NCI-H2227 (cell line): ENCODE measurements at regions not wholly inside any gene's neighbourhood (a gene's known extent, or its start where the extent isn't known, plus 50 kb on each side); places are given as distances from the start of the nearest gene placed in this dataset.
A peak's percentile ranks its signal among the peaks of the same experiment; 100 is the strongest.

ENCODE experiments used
- DNase-seq: peaks from one replicate; lab custom pipeline; 2025; ENCODE audit not compliant: unreplicated experiment; lab: John Stamatoyannopoulos, UW

DNA sequence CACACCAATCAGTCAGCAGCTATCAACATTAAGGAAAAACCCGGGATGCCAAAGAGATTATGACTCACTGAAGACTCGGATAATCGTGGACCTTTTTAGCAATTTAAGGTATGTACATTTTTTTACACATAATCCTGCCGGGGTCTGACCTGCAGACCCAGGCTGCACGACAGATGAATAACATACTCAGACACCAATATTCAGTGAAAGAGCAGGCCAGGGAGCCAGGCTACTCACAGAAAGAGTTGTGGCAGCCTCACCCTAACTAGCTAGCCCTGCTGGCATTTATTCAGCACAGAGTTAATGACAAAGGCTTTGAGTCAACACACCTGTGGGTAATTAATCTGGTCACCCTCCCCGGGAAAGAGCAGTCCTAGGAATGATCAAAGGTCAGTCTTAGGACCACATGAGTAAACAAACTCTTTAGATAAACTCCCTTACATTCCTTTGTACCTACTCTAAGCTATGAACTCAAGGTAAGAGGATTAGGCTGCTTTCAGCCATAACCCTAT lies 727.5 kb downstream of the TBL1XR1 start:
- DNase-seq, result no peak

DNA sequence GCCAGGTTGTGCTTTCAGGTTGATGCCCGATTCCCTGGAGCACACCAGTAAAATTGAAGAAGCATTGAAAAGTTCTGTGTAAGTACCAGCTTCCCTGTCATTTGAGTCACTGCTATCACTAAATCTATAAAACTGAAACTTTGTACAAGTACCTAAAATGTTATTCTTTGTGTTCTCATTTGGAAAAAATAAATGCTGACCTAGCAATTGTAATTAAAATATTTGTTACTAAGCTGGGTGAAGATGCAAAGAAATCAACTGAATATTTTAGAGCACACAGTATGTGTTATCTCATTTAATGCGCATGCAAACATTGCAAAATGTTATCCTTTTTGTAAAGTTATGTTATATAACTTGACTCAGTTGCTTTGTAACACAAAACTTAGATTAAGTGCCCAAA lies 733.7 kb downstream of the TBL1XR1 start:
- no peak for DNase-seq

GRCh38 chr3:176447369-176447768 lies 749.9 kb downstream of the TBL1XR1 start:
- DNase-seq, result no peak

DNA sequence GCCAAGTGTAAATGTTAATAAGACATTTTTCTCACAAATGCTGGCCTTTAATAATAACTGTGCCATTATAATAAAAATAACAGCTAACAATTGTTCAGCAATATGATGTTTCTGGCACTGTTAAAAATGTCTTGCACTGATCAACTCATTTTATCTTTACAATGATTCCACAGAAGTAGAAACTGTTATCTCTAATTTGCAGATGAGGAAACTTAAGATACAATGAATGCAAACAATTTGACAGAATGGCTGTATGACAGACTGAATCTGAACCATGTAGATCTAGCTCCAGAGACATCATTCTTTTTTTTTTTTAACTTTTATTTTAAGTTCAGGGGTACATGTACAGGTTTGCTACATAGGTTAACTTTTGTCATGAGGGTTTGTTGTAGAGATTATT lies 755.0 kb downstream of the TBL1XR1 start:
- no peak for DNase-seq

DNA sequence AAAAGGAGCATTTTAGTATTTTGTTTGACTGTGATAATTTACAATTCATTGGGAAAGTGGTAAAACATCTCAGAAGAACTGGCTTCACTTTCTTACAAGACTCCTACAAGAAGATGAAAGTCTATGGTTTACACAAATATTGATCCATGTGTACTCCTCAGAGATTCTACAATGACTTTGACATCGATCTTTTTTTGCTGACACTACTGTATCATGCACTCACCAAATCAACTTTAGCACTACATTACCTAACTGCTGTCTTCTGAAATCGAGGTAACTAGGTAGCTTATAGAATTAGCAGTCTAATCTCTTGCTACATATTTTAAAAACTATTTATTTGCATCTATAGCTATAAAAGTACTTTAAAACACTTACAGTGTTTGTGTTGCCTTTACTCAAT lies 757.6 kb downstream of the TBL1XR1 start:
- no peak for DNase-seq

- DNase-seq, result no peak
Measured at GRCh38 chr3:176431991-176432390, 765.3 kb downstream of the TBL1XR1 start.

GRCh38 chr3:176431038-176431418 lies 766.3 kb downstream of the TBL1XR1 start:
- no peak for DNase-seq

- DNase-seq, result peak; percentile 45
Measured at GRCh38 chr3:176430244-176431037, 766.8 kb downstream of the TBL1XR1 start.

DNA sequence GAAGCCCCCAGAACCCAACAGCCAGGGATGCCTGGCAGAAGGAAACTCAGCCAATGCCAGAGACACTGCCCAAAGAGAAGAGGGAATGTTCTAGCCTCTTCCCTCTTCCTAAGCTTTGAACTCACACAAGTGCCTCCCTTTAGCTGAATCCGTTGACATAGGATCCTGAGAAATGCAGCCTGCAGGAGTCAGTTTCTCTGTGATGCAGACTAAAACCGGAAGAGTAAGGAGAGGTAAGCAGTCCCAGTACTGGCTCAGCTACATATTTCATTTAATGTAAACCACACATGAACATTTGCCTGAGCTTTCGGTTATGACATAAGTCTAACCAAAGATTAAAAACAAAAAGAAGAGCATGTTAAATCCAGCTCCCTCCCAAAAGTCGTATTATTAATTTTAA lies 768.7 kb downstream of the TBL1XR1 start:
- no peak for DNase-seq

DNA sequence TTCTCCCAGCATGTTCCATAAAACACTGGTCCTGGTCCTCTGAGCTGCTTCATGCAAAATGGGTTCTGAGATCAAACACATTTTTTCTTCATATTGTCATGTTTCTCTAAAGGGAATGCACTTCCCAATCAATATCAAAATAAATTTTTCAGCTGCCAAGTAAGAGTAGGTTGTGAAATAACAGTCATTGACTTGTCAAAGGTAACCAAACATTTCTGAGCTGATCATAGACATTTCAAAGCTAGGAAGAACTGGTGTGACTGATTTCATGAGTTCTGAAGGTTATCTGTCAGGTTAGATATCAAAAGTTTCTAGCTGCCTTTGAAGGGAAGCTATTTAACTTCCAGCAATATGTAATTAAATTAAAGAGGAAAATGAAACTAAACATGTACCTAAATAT lies 770.9 kb downstream of the TBL1XR1 start:
- DNase-seq, result no peak

DNA sequence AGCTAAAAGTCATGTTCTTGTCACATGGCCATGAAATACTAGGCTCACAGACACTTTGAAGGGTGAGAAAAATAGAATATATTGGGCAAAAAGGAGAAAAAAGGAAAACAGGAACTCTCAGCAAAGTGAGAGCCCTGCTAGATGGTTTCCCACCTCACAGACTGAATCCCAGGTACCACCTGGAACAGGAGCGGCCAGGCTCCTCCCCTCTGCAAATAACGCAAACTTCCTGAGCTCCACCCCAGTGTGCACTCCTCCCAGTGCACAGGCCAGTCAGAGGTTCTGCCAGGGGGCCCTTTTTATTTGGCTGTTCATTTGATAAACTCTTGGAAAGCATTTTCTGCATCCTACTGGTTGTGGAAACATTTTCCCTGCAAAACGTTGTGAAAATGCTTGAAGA lies 780.4 kb downstream of the TBL1XR1 start:
- DNase-seq, result no peak

- no peak for DNase-seq
Measured at GRCh38 chr3:176415661-176416295, 781.5 kb downstream of the TBL1XR1 start.

DNA sequence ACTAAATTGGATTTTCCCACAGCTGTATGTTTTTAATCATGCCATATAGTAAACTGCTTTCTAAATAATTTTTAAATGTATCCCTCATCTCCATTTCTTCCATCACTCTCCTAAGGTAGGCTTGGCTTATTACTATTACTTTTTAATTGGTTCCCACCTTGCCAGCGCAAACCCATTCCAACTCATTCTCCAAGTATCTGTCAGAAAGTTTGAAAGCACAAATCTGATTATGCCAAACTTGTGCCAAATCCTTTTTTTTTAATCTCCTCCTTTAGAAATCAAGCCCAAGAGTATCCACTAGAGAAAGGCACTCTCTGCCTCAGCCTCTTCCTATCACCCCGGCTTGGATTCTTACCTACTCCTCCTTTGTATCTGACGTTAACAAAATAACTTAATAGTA lies 784.5 kb downstream of the TBL1XR1 start:
- DNase-seq, result no peak

- DNase-seq, result no peak
Measured at GRCh38 chr3:176403531-176403930, 793.8 kb downstream of the TBL1XR1 start.

DNA sequence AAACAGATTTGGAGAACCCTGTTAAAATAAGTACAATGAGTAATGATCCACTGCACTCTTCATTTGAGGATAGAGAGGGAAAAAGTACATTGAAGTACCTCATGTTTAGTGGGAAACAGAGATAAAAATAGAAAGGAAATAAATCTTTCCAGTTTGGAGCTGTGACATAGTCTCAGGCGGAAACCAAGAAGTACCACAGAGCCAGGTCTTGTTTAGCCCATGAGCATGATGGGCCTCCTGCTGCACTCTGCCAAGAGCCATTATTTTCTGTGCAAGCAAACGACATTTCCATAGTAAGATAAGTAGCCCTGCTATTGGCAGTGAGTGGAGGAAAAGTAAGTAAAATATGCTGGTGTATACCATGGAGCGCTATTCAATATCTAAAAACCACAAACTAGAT lies 796.1 kb downstream of the TBL1XR1 start:
- no peak for DNase-seq

DNA sequence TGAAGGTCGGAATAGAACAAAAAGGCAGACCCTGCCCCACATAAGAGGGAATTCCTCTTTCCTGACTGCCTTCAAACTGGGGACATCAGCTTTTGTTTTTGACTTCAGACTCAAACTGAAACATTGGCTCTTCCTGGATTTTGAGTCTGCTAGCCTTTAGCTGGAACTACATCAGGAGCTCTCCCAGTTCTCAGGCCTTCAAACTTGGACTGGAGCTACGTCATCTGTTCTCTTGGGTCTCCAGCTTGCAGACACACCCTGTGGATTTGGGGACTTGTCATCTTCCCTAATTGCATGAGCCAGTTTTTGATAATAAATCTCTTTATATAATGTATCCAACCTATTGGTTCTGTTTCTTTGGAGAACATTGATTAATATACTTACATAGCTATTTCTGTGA lies 798.1 kb downstream of the TBL1XR1 start:
- no peak for DNase-seq

DNA sequence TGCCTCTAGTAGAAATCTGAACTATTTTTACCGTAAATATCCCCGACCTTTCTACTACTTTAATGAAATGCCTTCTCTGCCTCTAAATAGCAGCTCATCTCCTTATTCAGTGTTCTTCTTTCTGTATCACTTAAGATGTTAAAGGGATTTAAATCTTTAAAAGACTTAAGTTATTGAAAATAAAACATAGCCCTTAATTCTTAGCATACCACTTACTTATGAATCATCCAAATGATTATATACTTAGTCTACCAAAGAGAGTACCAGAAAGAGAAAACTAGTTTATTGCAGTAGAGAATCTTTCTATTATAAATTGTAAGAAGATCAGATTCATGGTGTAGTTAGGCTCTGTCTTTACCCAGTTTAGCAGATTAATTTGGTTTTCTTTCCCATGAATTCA lies 802.0 kb downstream of the TBL1XR1 start:
- DNase-seq, result no peak

GRCh38 chr3:176378789-176379188 lies 818.5 kb downstream of the TBL1XR1 start:
- DNase-seq, result no peak

- DNase-seq, result no peak
Measured at GRCh38 chr3:176376531-176376930, 820.8 kb downstream of the TBL1XR1 start.

GRCh38 chr3:176375519-176375918 lies 821.8 kb downstream of the TBL1XR1 start:
- DNase-seq, result no peak

DNA sequence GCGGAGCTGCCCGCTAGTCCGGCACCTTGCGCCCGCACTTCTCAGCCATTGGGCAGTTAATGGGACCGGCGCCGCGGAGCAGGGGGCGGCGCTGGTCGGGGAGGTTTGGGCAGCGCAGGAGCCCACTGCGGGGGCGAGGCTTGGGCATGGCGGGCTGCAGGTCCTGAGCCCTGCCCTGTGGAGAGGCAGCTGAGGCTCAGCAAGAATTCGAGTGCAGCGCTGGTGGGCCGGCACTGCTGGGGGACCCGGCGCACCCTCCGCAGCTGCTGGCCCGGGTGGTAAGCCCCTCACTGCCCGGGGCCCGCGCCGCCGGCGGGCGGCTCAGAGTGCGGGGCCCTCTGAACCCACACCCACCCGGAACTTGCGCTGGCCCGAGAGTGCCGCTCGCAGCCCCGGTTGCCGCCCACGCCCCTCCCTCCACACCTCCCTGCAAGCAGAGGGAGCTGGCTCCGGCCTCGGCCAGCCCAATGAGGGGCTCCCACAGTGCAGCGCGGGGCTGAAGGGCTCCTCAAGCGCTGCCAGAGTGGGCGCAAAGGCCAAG lies 835.0 kb downstream of the TBL1XR1 start:
- DNase-seq, result no peak

- DNase-seq, result no peak
Measured at GRCh38 chr3:176359211-176359610, 838.1 kb downstream of the TBL1XR1 start.
